HepG2 (cell line): ENCODE measurements at regions not wholly inside any gene's neighbourhood (a gene's known extent, or its start where the extent isn't known, plus 50 kb on each side); places are given as distances from the start of the nearest gene placed in this dataset.
"Not testable (repeated sequence)": the region's sequence is repeated elsewhere in the genome, so short reads cannot be mapped to it uniquely, and the experiment has no call there.

ENCODE experiments used
- ARID4A ChIP-seq: sonication (generic); formaldehyde crosslinking; IDR thresholded peaks from 2 replicates; pipeline ENCODE4 v1.5.0; 2020; ENCODE audit warnings: mild to moderate bottlenecking, missing genetic modification reagents, borderline replicate concordance
- CCDC6 ChIP-seq: sonication (generic); formaldehyde crosslinking; IDR thresholded peaks from 2 replicates; pipeline ENCODE4 v1.8.1; 2022; ENCODE audit warnings: mild to moderate bottlenecking, missing genetic modification reagents, moderate library complexity
- GATAD2A ChIP-seq: IDR thresholded peaks from 2 replicates; pipeline ENCODE4 v1.6.1; 2016
- POGZ ChIP-seq: sonication (generic); formaldehyde crosslinking; IDR thresholded peaks from 2 replicates; pipeline ENCODE4 v1.4.0; 2020; ENCODE audit warnings: mild to moderate bottlenecking, missing genetic modification reagents
- RAD21 ChIP-seq: fragments of 450-650 bp; formaldehyde crosslinking; IDR thresholded peaks from 2 replicates; pipeline ENCODE4 v1.5.0; 2020; ENCODE audit warnings: mild to moderate bottlenecking
- SALL1 ChIP-seq: sonication (generic); formaldehyde crosslinking; IDR thresholded peaks from 2 replicates; pipeline ENCODE4 v1.8.0; 2022; ENCODE audit warnings: mild to moderate bottlenecking, missing genetic modification reagents
- SOX6 ChIP-seq, 2 experiments: fragments of 450-650 bp in 1 of 2; sonication (generic) in 1 of 2; formaldehyde crosslinking in 1 of 2; IDR thresholded peaks; 2 replicates each; pipeline versions ENCODE4 v1.4.0 to v1.6.1; 2017 to 2020; ENCODE audit warnings: antibody characterized with exemption in 1 of 2, mild to moderate bottlenecking in 1 of 2, missing genetic modification reagents in 1 of 2
- ZNF7 ChIP-seq: IDR thresholded peaks from 2 replicates; pipeline ENCODE4 v1.6.1; 2016; ENCODE audit warnings: missing biosample characterization, missing genetic modification reagents
- TF ChIP-seq, protein P1 (sequence below): sonication (generic); formaldehyde crosslinking; IDR thresholded peaks from 2 replicates; pipeline ENCODE4 v1.5.1; 2020; ENCODE audit warnings: mild to moderate bottlenecking, missing genetic modification reagents, moderate library complexity
- TF ChIP-seq, protein P2 (sequence below): IDR thresholded peaks from 2 replicates; pipeline ENCODE4 v1.6.1; 2012; ENCODE audit warnings: low read depth, low read length, improper control_type of control experiment
- TF ChIP-seq, protein P3 (sequence below): IDR thresholded peaks from 2 replicates; pipeline ENCODE4 v1.6.1; 2016; ENCODE audit warnings: low read depth, borderline replicate concordance
- TF ChIP-seq, protein P4 (sequence below), 2 experiments: sonication (generic) in 1 of 2; formaldehyde crosslinking in 1 of 2; IDR thresholded peaks; 2 replicates each; pipeline versions ENCODE4 v1.4.0 to v1.6.1; 2018 to 2020; ENCODE audit warnings: missing genetic modification reagents in 2 of 2, borderline replicate concordance in 1 of 2, low read depth in 1 of 2, mild to moderate bottlenecking in 1 of 2, missing biosample characterization in 1 of 2

DNA sequence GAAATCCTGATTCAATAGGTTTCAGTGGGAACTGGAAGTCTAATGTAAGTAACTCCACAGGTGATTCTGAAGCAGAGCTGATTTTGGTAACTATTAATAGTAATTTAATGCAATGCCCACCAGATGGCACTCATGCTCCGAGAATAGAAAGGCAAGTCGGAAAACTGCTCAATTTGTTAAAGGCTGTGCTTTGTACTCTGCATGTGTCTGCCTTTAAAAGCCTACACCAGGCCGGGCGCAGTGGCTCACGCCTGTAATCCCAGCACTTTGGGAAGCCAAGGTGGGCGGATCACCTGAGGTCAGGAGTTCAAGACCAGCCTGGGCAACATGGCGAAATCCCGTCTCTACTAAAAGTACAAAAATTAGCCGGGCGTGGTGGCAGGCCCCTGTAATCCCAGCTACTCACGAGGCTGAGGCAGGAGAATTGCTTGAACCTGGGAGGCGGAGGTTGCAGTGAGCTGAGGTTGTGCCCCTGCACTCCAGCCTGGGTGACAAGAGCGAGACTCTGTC lies 80.1 kb downstream of the OR13A1 start (continued):
- 0 out of 2 replicates have a peak, but pooled peaks have one; percentile 31 for TF ChIP-seq ZNF7 (CRISPR knock-in tag)
- TF ChIP-seq GATAD2A (CRISPR knock-in tag) = 0 out of 2 replicates have a peak, but pooled peaks have one; percentile 20
- peak; percentile 17; the same call in 1 of the 2 replicates for TF ChIP-seq ARID4A (CRISPR knock-in tag)
- 0 out of 2 replicates have a peak, but pooled peaks have one; percentile 12 for TF ChIP-seq SALL1
- TF ChIP-seq CCDC6 = 0 out of 2 replicates have a peak, but pooled peaks have one; percentile 32
- TF ChIP-seq, protein P1, sequence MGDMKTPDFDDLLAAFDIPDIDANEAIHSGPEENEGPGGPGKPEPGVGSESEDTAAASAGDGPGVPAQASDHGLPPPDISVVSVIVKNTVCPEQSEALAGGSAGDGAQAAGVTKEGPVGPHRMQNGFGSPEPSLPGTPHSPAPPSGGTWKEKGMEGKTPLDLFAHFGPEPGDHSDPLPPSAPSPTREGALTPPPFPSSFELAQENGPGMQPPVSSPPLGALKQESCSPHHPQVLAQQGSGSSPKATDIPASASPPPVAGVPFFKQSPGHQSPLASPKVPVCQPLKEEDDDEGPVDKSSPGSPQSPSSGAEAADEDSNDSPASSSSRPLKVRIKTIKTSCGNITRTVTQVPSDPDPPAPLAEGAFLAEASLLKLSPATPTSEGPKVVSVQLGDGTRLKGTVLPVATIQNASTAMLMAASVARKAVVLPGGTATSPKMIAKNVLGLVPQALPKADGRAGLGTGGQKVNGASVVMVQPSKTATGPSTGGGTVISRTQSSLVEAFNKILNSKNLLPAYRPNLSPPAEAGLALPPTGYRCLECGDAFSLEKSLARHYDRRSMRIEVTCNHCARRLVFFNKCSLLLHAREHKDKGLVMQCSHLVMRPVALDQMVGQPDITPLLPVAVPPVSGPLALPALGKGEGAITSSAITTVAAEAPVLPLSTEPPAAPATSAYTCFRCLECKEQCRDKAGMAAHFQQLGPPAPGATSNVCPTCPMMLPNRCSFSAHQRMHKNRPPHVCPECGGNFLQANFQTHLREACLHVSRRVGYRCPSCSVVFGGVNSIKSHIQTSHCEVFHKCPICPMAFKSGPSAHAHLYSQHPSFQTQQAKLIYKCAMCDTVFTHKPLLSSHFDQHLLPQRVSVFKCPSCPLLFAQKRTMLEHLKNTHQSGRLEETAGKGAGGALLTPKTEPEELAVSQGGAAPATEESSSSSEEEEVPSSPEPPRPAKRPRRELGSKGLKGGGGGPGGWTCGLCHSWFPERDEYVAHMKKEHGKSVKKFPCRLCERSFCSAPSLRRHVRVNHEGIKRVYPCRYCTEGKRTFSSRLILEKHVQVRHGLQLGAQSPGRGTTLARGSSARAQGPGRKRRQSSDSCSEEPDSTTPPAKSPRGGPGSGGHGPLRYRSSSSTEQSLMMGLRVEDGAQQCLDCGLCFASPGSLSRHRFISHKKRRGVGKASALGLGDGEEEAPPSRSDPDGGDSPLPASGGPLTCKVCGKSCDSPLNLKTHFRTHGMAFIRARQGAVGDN (CRISPR knock-in tag) = peak; percentile 50
- TF ChIP-seq, protein P2, sequence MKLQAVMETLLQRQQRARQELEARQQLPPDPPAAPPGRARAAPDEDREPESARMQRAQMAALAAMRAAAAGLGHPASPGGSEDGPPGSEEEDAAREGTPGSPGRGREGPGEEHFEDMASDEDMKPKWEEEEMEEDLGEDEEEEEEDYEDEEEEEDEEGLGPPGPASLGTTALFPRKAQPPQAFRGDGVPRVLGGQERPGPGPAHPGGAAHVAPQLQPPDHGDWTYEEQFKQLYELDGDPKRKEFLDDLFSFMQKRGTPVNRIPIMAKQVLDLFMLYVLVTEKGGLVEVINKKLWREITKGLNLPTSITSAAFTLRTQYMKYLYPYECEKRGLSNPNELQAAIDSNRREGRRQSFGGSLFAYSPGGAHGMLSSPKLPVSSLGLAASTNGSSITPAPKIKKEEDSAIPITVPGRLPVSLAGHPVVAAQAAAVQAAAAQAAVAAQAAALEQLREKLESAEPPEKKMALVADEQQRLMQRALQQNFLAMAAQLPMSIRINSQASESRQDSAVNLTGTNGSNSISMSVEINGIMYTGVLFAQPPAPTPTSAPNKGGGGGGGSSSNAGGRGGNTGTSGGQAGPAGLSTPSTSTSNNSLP = 0 out of 2 replicates have a peak, but pooled peaks have one; percentile 26
- TF ChIP-seq, protein P3, sequence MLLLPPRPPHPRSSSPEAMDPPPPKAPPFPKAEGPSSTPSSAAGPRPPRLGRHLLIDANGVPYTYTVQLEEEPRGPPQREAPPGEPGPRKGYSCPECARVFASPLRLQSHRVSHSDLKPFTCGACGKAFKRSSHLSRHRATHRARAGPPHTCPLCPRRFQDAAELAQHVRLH = 0 out of 2 replicates have a peak, but pooled peaks have one; percentile 32
- 0 out of 2 replicates have a peak, but pooled peaks have one; percentile 21 for TF ChIP-seq POGZ (CRISPR knock-in tag)
- TF ChIP-seq RAD21 (CRISPR knock-in tag) = peak; percentile 66
- TF ChIP-seq, protein P4, sequence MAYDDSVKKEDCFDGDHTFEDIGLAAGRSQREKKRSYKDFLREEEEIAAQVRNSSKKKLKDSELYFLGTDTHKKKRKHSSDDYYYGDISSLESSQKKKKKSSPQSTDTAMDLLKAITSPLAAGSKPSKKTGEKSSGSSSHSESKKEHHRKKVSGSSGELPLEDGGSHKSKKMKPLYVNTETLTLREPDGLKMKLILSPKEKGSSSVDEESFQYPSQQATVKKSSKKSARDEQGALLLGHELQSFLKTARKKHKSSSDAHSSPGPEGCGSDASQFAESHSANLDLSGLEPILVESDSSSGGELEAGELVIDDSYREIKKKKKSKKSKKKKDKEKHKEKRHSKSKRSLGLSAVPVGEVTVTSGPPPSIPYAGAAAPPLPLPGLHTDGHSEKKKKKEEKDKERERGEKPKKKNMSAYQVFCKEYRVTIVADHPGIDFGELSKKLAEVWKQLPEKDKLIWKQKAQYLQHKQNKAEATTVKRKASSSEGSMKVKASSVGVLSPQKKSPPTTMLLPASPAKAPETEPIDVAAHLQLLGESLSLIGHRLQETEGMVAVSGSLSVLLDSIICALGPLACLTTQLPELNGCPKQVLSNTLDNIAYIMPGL (CRISPR knock-in tag; IDR thresholded peaks at IDR 0.05; ENCODE audit: borderline replicate concordance in 1 of 2, low read depth in 1 of 2) = peak in 1 of 2 experiments; percentile 36; a peak in 1 of 4 replicates
- not testable (repeated sequence) for TF ChIP-seq SOX6 (IDR thresholded peaks at IDR 0.05)
- TF ChIP-seq SOX6 (CRISPR knock-in tag; IDR thresholded peaks at IDR 0.05) = 0 out of 2 replicates have a peak, but pooled peaks have one; percentile 23
